Left lung (tissue), 4 donors: ENCODE measurements at regions not wholly inside any gene's neighbourhood (a gene's known extent, or its start where the extent isn't known, plus 50 kb on each side); places are given as distances from the start of the nearest gene placed in this dataset.

Experiments used
- ATAC-seq: fragments of 200-7000 bp; cut with Tn5 transposase; one replicate; pipeline ENCODE4 v1.9.1; 2020; ENCODE audit warnings: moderate library complexity
- DNase-seq, 4 donors: peaks; one replicate each; pipeline ENCODE4 v3.0.0-alpha.2; 2013 to 2020
- H3K27ac ChIP-seq, 2 donors: fragments of 200-600 bp; sonication (generic) in 1 of 2; one replicate each; pipeline versions ENCODE4 v1.5.0 to v1.8.0; 2020 to 2021
- H3K27me3 ChIP-seq, 2 donors: fragments of 200-600 bp; sonication (generic) in 1 of 2; one replicate each; pipeline versions ENCODE4 v1.5.0 to v1.8.0; 2020 to 2021
- H3K36me3 ChIP-seq, 2 donors: fragments of 200-600 bp; sonication (generic) in 1 of 2; one replicate each; pipeline versions ENCODE4 v1.5.0 to v1.8.0; 2020 to 2021
- H3K4me1 ChIP-seq, 2 donors: fragments of 200-600 bp; one replicate each; pipeline ENCODE4 v1.8.0; 2021
- H3K4me3 ChIP-seq, 2 donors: fragments of 200-600 bp; sonication (generic) in 1 of 2; one replicate each; pipeline versions ENCODE4 v1.5.0 to v1.8.0; 2020 to 2021; ENCODE audit warnings: mild to moderate bottlenecking in 1 of 2
- H3K9me3 ChIP-seq, 2 donors: fragments of 200-600 bp; sonication (generic) in 1 of 2; one replicate each; pipeline versions ENCODE4 v1.5.0 to v1.8.0; 2020 to 2021
- CTCF ChIP-seq, 2 donors: fragments of 200-600 bp; sonication (generic) in 1 of 2; IDR thresholded peaks; one replicate each; pipeline versions ENCODE4 v1.5.0 to v1.8.0; 2021; ENCODE audit warnings: antibody characterized with exemption in 2 of 2
- intact Hi-C, 2 donors: fragments of 100-400 bp; cut with DNase I; formaldehyde crosslinking; loops; one replicate each; pipeline versions ENCODE4 v1.11.2 to v1.14.2; 2022
- donor health status: DM: no; HTN: yes; CAD: no.
- donor health status: DM: no; HTN: no; CAD: no.

DNA sequence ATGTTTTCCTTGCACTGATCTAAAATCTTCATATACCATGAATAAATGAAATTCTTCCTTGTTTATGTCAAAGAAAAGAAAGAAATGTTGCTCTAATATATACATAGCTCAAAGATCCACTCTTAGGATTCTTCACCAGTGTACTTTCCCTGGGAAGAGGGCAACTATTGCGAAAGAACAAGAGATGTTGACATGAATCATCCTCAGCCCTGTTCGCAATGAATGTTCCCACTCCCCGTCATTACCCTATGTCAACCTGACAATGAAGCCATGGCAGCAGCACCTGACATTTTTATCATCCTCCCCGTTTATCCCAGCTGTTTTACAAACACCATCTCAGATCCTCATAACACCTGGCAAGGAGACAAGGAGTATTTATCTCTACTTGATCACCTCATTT is 409.1 kb upstream of the GRIA1 start:
- no peak for TF ChIP-seq CTCF (IDR thresholded peaks at IDR 0.05)
- DNase-seq, result no peak
- no peak for ATAC-seq
- H3K9me3 ChIP-seq, result peaks cover 0 to 2% of the 10 kb centered on the region in 2 donors
- no peak overlapping the region for H3K4me3 ChIP-seq
- no peaks in the 10 kb centered on the region for H3K27me3 ChIP-seq
- no peaks in the 10 kb centered on the region for H3K36me3 ChIP-seq
- H3K4me1 ChIP-seq, result no peaks in the 10 kb centered on the region
- intact Hi-C loops, result no loop called here
- H3K27ac ChIP-seq, result no peak overlapping the region

DNA sequence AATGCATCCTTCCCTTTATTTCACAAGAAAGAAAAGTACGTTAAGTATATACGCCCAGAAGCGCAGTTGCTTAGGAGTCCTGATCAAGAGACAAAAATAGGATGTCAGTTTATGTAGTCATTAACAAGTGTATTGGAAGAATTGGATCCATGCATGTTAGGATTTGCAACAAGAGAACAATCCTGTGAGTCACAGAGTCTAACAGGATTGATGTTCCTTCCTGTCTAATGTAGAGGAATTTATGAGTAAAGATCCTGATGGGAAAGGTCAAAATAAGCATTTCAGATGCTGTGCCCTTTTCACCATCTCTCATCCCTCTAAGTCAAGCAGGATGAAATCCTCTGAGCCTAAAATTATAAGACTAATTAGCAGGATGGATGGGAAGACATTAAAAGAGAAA is 406.0 kb upstream of the GRIA1 start:
- H3K4me3 ChIP-seq, result no peak overlapping the region
- H3K27ac ChIP-seq, result no peak overlapping the region
- no peak for ATAC-seq
- H3K4me1 ChIP-seq, result no peaks in the 10 kb centered on the region
- intact Hi-C loops, result no loop called here
- no peaks in the 10 kb centered on the region for H3K36me3 ChIP-seq
- H3K9me3 ChIP-seq, result no peaks in the 10 kb centered on the region
- no peak for TF ChIP-seq CTCF (IDR thresholded peaks at IDR 0.05)
- DNase-seq, result no peak
- H3K27me3 ChIP-seq, result no peaks in the 10 kb centered on the region

GRCh38 chr5:153086486-153086885 is 404.0 kb upstream of the GRIA1 start:
- ATAC-seq, result no peak

GRCh38 chr5:153088538-153088937 is 401.9 kb upstream of the GRIA1 start:
- ATAC-seq (no peak), DNase-seq (no peak)
- Histone ChIP-seq H3K36me3 (no peaks in the 10 kb centered on the region), H3K4me1 (no peaks in the 10 kb centered on the region), H3K27me3 (no peaks in the 10 kb centered on the region), H3K9me3 (no peaks in the 10 kb centered on the region), H3K4me3 (no peak overlapping the region), H3K27ac (no peak overlapping the region)
- intact Hi-C loops, result no loop called here
- no peak for TF ChIP-seq CTCF (IDR thresholded peaks at IDR 0.05)

More at GRCh38 chr5:153086486-153086885, 404.0 kb upstream of the GRIA1 start:
- DNase-seq, result no peak
- Histone ChIP-seq H3K4me1 (no peaks in the 10 kb centered on the region), H3K27ac (no peak overlapping the region), H3K36me3 (no peaks in the 10 kb centered on the region), H3K4me3 (no peak overlapping the region), H3K27me3 (no peaks in the 10 kb centered on the region), H3K9me3 (no peaks in the 10 kb centered on the region)
- intact Hi-C loops, result no loop called here
- TF ChIP-seq CTCF (IDR thresholded peaks at IDR 0.05), result no peak

GRCh38 chr5:153094333-153094732 is 396.1 kb upstream of the GRIA1 start:
- ATAC-seq (no peak), DNase-seq (no peak)
- no peak overlapping the region for H3K27ac ChIP-seq
- H3K9me3 ChIP-seq, result no peaks in the 10 kb centered on the region
- H3K27me3 ChIP-seq, result no peaks in the 10 kb centered on the region
- H3K4me1 ChIP-seq, result no peaks in the 10 kb centered on the region
- no peak for TF ChIP-seq CTCF (IDR thresholded peaks at IDR 0.05)
- no peak overlapping the region for H3K4me3 ChIP-seq
- intact Hi-C loops, result no loop called here
- no peaks in the 10 kb centered on the region for H3K36me3 ChIP-seq
